Skeletal muscle satellite cell (primary cell): ENCODE measurements at regions not wholly inside any gene's neighbourhood (a gene's known extent, or its start where the extent isn't known, plus 50 kb on each side); places are given as distances from the start of the nearest gene placed in this dataset.

Experiments used
- H3K27me3 ChIP-seq: 2 replicates; pipeline ENCODE4 v1.7.0; 2013; ENCODE audit warnings: low read length; ENCODE audit not compliant: control insufficient read depth, insufficient read depth
- H3K36me3 ChIP-seq: 2 replicates; pipeline ENCODE4 v1.7.0; 2013; ENCODE audit warnings: mild to moderate bottlenecking, control low read depth, low read length; ENCODE audit not compliant: insufficient read depth
- H3K4me1 ChIP-seq: 2 replicates; pipeline ENCODE4 v1.7.0; 2013; ENCODE audit warnings: low read length; ENCODE audit not compliant: control insufficient read depth, insufficient read depth
- H3K4me2 ChIP-seq: 2 replicates; pipeline ENCODE4 v1.7.0; 2013; ENCODE audit warnings: mild to moderate bottlenecking, low read length
- H3K4me3 ChIP-seq: 2 replicates; pipeline ENCODE4 v1.7.0; 2013; ENCODE audit warnings: low read length
- H3K9ac ChIP-seq: 2 replicates; pipeline ENCODE4 v1.7.0; 2013; ENCODE audit warnings: mild to moderate bottlenecking, low read depth, low read length, moderate library complexity
- H3K9me3 ChIP-seq: replicated peaks from 2 replicates; pipeline ENCODE4 v1.7.0; 2013; ENCODE audit warnings: mild to moderate bottlenecking, control low read depth, low read length

DNA sequence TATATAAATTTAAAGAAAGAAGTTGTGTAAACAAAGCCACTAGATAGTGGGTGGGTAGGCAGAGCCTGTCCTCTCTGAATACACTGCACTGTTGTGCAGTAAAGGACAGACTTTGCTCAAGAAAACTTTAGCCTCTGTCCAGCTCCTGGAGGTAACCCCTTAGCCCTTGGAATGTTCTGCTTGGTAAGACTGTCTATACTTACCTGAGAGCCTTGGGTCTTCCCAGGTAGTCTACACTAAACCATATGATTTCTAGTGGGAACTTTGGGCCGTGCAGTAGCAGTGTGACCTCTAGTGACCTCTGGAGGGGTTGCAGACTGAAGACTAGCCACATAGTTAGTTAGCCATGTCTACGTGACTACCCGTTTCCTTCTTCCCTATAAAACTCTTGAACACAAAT is 678.3 kb upstream of the NRXN1 start:
- H3K4me1 ChIP-seq = no peaks in the 10 kb centered on the region
- H3K9me3 ChIP-seq = no peaks in the 10 kb centered on the region
- H3K4me2 ChIP-seq = no peak overlapping the region
- H3K27me3 ChIP-seq = no peaks in the 10 kb centered on the region
- no peaks in the 10 kb centered on the region for H3K36me3 ChIP-seq
- no peak overlapping the region for H3K4me3 ChIP-seq
- H3K9ac ChIP-seq = no peak overlapping the region

DNA sequence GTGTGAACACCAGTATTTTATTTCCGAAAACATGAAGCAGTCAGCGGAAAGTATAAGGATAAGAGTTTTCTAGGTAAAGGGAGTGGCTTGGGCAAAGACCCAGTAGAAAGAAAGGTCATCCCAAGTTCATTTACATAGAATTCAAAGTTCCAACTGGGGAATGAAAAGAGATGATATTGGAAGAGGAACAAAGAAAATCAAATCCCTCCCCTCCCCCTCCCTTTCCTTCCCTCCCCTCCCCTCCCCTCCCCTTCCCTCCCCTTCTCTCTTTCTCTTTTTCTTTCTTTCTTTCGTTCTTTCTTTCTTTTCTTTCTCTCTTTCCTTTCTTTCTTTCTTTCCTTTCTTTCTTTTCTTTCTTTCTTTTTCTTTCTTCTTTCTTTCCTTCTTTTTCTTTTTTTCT is 675.7 kb upstream of the NRXN1 start:
- no peak overlapping the region for H3K9ac ChIP-seq
- no peaks in the 10 kb centered on the region for H3K36me3 ChIP-seq
- H3K4me2 ChIP-seq = no peak overlapping the region
- no peak overlapping the region for H3K4me3 ChIP-seq
- H3K27me3 ChIP-seq = no peaks in the 10 kb centered on the region
- H3K4me1 ChIP-seq = no peaks in the 10 kb centered on the region
- no peaks in the 10 kb centered on the region for H3K9me3 ChIP-seq

DNA sequence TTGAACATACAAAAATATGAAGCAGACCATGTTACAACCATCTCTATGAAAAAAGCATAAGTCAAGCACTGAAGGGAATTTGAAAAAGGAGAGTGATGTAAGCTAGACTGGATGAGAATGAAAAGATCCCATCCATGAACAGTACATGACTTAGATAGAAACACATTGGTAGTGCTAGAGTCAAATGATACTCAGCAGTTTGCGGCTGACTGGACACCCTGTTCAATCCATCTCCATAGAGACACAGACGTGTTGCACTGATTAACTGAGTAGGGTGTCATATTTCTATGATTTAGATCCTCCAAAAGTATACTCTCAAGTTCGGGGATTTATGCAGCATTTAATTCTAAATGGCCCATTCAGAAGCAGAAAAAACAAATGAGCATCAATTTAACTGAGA is 674.3 kb upstream of the NRXN1 start:
- Histone ChIP-seq H3K9me3 (no peaks in the 10 kb centered on the region), H3K4me2 (no peak overlapping the region), H3K4me1 (no peaks in the 10 kb centered on the region), H3K9ac (no peak overlapping the region), H3K27me3 (no peaks in the 10 kb centered on the region), H3K4me3 (no peak overlapping the region), H3K36me3 (no peaks in the 10 kb centered on the region)

DNA sequence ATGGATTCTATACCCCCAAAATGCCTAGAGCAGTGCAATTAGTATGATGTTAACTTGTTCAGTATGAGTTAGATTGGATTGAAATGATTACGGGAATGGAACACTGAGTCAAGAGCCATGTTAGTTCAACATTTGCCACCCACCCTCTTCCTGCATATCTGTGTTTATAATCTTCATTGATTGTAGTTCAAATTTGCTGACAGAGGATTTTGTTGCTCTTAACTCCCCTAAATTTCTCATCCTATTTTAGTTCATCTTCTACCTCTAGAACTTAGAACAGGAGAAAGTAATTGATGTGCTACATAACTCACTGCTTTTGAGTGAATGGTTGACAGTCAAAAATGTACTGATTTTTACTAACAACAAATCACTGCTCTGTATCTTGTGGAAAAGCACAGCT is 673.5 kb upstream of the NRXN1 start:
- no peak overlapping the region for H3K4me2 ChIP-seq
- H3K36me3 ChIP-seq = no peaks in the 10 kb centered on the region
- no peaks in the 10 kb centered on the region for H3K9me3 ChIP-seq
- H3K9ac ChIP-seq = no peak overlapping the region
- no peaks in the 10 kb centered on the region for H3K4me1 ChIP-seq
- no peaks in the 10 kb centered on the region for H3K27me3 ChIP-seq
- no peak overlapping the region for H3K4me3 ChIP-seq

DNA sequence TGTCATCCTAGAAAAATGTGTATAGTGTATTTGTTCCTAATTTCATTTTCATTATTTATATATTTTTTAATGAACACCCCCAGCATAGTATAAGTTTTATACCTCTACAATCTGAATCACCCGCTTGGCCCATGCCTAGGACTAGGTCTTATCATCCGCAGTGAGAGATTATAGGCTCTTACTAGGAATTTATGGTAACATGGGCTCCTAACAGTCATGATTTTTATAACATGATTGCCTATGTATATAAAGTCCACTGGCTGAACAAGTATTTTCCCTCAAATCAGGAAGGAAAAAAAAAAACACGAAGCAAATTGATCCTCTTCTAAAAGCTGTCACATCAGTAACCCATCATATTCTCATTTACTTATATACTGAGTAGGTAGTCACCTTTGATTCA is 666.1 kb upstream of the NRXN1 start:
- Histone ChIP-seq H3K9me3 (no peaks in the 10 kb centered on the region), H3K4me3 (no peak overlapping the region), H3K4me2 (no peak overlapping the region), H3K4me1 (no peaks in the 10 kb centered on the region), H3K27me3 (no peaks in the 10 kb centered on the region), H3K36me3 (no peaks in the 10 kb centered on the region), H3K9ac (no peak overlapping the region)

DNA sequence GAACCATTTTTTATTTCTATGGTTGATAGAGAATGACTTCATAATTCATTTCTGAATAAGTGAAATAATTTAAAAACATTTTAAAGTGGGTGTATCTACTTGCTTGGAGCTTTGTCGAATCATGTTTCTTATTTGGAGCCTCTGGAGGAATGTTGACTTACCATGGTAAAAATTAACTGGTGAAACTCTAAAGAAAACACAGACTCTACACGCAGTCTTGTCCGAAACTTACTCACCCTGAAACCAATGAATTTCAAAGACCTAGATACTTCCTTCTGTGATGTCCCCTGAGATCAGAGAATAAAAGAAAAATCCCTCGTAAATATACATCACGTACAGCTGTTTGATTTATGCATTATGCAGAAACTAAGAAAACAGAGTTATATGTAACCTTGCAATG is 665.2 kb upstream of the NRXN1 start:
- Histone ChIP-seq H3K27me3 (no peaks in the 10 kb centered on the region), H3K36me3 (no peaks in the 10 kb centered on the region), H3K4me1 (no peaks in the 10 kb centered on the region), H3K9ac (no peak overlapping the region), H3K4me2 (no peak overlapping the region), H3K4me3 (no peak overlapping the region), H3K9me3 (no peaks in the 10 kb centered on the region)

DNA sequence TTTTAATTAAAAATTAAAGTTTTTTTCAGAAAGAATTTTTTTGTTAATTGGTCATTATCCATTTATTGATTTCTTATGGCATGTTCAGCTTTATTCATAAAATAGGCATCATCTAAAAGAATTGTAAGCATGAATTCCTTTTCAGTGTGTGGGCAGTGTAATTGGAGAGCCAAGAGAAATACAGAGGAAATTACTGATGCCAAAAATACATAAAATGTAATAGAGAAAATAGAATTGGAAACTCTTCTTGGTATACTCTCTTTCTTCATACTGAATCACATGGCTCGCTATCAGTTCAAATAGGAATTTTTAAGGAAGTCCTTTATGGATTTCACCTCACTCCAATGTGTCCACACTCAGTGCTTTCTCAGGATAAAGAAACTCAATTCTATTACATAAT is 663.6 kb upstream of the NRXN1 start:
- Histone ChIP-seq H3K36me3 (no peaks in the 10 kb centered on the region), H3K4me2 (no peak overlapping the region), H3K9ac (no peak overlapping the region), H3K4me1 (no peaks in the 10 kb centered on the region), H3K27me3 (no peaks in the 10 kb centered on the region), H3K4me3 (no peak overlapping the region), H3K9me3 (no peaks in the 10 kb centered on the region)

DNA sequence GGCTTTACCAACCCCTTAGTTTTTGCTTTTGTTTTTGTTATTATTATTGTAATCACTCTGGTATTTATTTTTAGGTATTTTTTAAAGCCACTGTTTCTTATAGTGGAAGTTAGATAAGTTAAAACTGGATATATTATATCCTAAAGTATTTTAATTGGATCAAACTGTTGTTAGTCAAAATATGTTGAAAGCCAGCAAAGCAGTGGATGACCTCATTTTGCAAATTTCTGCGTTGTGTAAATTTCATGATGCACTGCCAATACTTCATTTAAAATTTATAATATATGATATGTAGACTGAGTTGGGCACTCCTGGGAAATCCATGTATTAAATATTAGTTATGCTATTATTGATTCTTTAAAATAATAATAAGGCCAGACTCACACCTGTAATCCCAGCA is 661.7 kb upstream of the NRXN1 start:
- H3K9ac ChIP-seq = no peak overlapping the region
- no peaks in the 10 kb centered on the region for H3K36me3 ChIP-seq
- no peaks in the 10 kb centered on the region for H3K9me3 ChIP-seq
- H3K4me1 ChIP-seq = no peaks in the 10 kb centered on the region
- no peak overlapping the region for H3K4me3 ChIP-seq
- H3K4me2 ChIP-seq = no peak overlapping the region
- H3K27me3 ChIP-seq = no peaks in the 10 kb centered on the region

DNA sequence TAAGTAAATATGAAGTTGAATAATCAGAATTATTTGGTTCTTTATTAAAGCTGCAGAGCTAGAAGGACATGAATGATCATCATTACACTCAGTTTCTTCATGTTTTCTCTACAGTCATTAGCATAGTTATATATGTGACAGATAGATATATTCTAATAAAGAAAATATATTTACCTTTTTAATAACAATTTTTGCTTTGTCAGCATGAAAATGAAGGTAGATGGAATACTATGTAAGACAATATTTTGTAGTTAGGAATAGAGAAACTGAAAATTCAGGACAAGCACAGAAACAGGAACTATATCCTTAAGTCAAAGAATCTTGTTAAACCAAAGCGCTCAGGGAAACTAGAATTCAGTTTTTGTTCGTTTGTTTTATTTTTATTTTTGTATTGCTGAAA is 649.9 kb upstream of the NRXN1 start:
- Histone ChIP-seq H3K4me1 (no peaks in the 10 kb centered on the region), H3K9me3 (no peaks in the 10 kb centered on the region), H3K4me3 (no peak overlapping the region), H3K36me3 (no peaks in the 10 kb centered on the region), H3K27me3 (no peaks in the 10 kb centered on the region), H3K4me2 (no peak overlapping the region), H3K9ac (no peak overlapping the region)

DNA sequence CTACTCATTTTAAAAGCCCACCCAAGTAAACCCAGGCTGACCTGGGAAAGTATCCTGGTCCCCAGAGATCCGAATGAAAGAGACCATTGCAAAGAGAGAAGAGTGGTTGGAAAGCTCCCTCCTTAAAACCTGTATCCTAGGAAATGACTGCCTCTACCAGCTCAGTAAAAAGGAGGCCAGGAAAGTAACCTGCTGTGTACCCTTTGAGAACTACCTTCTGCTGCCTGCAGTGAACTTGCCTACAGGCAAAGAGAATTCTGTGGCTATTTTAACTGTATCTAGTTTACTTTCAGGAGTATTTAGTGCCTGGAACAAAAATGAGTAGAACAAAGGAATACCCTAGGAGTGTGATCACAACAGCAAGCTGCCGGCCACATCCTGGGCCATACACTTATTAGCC is 641.7 kb upstream of the NRXN1 start:
- no peaks in the 10 kb centered on the region for H3K9me3 ChIP-seq
- no peak overlapping the region for H3K4me2 ChIP-seq
- no peak overlapping the region for H3K4me3 ChIP-seq
- no peaks in the 10 kb centered on the region for H3K36me3 ChIP-seq
- H3K4me1 ChIP-seq = no peaks in the 10 kb centered on the region
- no peak overlapping the region for H3K9ac ChIP-seq
- H3K27me3 ChIP-seq = no peaks in the 10 kb centered on the region

DNA sequence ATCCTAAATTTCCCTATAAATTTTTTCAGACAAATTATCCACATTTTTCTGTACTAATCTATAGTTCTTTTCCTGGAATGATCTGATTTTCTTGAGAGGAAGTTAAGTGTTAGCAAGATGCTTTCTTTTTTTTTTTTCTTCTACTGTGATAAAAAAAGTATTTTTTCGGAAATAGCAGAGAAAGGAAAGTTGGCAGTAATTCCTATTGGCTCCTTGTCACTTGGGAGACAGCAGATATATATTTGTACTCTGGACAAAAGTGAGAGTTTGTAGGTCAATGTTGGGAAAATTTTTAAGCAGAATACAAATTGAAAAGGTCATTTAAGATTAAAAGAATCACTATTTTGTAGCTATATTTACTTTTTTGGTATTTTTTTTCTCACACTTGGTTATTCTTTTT is 635.7 kb upstream of the NRXN1 start:
- no peak overlapping the region for H3K9ac ChIP-seq
- no peaks in the 10 kb centered on the region for H3K9me3 ChIP-seq
- no peak overlapping the region for H3K4me2 ChIP-seq
- H3K4me1 ChIP-seq = no peaks in the 10 kb centered on the region
- H3K27me3 ChIP-seq = no peaks in the 10 kb centered on the region
- H3K36me3 ChIP-seq = no peaks in the 10 kb centered on the region
- no peak overlapping the region for H3K4me3 ChIP-seq

DNA sequence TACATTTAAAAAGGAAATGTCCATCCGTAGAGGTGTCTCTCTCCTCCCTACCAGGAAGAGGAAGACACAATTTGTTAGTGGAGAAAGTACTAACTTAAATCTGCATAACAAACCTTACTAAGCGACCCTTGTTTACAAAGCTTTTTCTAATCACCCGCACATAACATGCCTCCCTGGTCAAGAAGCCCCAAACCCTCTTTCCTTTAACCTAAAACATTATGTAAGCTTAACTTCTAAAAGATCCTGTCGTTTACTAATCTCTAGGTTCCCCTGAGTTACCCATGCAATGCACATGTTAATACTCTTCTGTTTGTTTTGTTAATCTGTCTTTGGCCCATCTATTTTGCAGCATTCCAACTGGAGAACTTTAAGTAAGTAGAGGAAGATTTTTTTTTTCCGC is 630.3 kb upstream of the NRXN1 start:
- H3K9ac ChIP-seq = no peak overlapping the region
- H3K27me3 ChIP-seq = no peaks in the 10 kb centered on the region
- no peaks in the 10 kb centered on the region for H3K9me3 ChIP-seq
- no peak overlapping the region for H3K4me3 ChIP-seq
- no peaks in the 10 kb centered on the region for H3K36me3 ChIP-seq
- no peaks in the 10 kb centered on the region for H3K4me1 ChIP-seq
- no peak overlapping the region for H3K4me2 ChIP-seq

DNA sequence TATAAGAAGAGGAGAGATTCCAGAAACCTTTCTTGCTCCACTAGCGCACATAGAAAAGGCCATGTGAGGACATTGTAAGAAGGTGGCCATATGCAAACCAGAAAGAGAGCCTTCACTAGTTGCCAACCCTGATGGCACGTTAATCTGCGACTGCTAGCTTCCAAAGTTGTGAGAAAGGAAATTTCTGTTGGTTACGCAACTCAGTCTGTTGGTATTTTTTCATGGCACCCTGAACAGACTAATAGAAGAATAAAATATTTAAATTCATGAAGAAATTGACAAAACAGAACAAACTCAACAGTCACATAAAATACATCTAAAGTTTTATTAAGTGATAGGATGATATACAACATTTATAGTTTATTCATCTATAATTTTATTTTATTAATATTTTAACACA is 625.9 kb upstream of the NRXN1 start:
- H3K27me3 ChIP-seq = no peaks in the 10 kb centered on the region
- H3K9ac ChIP-seq = no peak overlapping the region
- H3K4me1 ChIP-seq = no peaks in the 10 kb centered on the region
- no peaks in the 10 kb centered on the region for H3K9me3 ChIP-seq
- no peaks in the 10 kb centered on the region for H3K36me3 ChIP-seq
- no peak overlapping the region for H3K4me3 ChIP-seq
- H3K4me2 ChIP-seq = no peak overlapping the region
